ENCODE measurements at regions not wholly inside any gene's neighbourhood (a gene's known extent, or its start where the extent isn't known, plus 50 kb on each side); places are given as distances from the start of the nearest gene placed in this dataset.
A peak's percentile ranks its signal among the peaks of the same experiment; 100 is the strongest.

DNA sequence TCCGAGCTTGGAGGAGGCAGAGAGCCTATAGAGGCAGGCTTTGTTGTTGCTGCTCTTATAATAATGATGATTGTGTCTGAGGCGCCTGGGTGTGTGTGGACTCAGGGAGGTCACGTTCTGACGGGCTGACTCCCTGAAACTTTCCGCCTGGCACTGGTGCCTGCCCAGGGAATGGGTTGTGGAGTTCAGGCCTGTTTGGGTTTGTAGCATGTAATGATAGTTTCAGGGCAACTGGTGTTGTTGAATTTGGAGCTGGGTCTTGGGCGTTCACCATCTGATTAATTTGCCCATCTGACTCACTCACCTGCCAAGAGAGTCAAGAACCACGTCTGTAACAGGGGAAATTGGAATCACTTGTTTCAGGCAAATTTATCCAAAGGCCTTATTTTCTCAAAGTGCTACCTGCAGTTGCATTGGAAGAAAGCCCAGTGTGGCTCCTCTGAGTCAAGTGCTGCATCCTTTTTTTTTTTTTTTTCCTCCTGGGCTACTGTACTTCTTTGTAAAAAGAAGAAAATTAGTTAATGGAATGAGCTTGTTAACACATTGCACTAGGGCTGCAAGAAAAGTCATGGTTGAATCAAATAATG, 386.5 kb downstream of the GADD45G start:
- DNase-seq = no peak
- Mint-ChIP-seq H3K36me3 (ENCODE audit: low read depth) (no peaks in the 10 kb centered on the region), H3K4me1 (peaks cover 3% of the 10 kb centered on the region), H3K27me3 (peaks cover 40% of the 10 kb centered on the region), H3K4me3 (no peak overlapping the region), H3K27ac (no peak overlapping the region)
- no peaks in the 10 kb centered on the region for H3K9me3 ChIP-seq (ENCODE audit: control insufficient read depth, low read length, poor library complexity, severe bottlenecking)
- ATAC-seq = no peak

- no peaks in the 10 kb centered on the region for H3K9me3 ChIP-seq (ENCODE audit: control insufficient read depth, low read length, poor library complexity, severe bottlenecking)
- Mint-ChIP-seq H3K4me1 (no peaks in the 10 kb centered on the region), H3K27ac (no peak overlapping the region), H3K4me3 (no peak overlapping the region), H3K27me3 (peaks cover 32% of the 10 kb centered on the region), H3K36me3 (ENCODE audit: low read depth) (no peaks in the 10 kb centered on the region)
- DNase-seq (no peak), ATAC-seq (no peak)
These were observed 387.8 kb downstream of the GADD45G start for GRCh38 chr9:89992326-89993198.

DNA sequence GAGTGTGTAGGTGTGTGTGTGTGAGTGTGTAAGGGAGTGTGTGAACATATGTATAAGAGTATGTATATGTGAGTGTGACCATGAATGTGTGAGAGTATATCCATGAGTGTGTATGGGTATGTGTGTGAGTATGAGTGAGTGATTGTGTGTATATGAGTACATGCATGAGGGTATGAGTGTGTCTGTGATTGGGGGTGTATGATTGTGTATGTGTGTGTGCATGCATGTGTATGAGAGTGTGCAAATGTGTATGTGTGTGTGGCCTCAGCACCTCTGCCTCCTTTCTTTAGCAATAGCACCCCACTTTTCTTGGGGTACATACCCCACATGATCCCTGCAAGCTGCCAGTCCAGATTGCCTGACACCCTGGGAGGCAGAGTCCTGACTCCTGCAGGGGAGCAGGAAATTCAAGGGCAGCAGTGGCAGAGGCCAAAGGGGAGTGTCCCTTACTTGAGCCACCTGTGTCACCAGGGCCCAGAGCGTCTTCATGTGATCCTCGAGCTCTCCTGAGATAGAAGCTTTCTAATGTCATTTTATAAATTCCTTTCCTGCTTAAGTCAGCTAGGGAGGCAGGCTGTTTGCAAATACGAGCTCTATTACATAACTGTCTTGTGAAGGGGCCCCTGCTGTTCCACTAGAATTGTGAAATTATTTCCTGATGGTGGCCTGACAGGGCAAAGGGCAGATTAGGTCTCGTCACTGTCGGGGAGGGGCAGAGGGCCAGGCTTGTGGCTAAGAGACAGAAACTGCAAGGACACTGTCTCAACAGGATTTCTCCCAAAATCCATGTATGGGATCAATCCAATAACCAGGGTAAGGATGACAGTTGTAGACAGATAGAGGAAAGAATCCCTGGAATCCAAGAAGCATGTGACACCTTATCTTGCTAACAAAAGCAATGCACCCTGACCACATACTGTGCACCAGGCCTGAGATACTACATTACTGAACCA, 389.1 kb downstream of the GADD45G start:
- no peak for ATAC-seq
- no peak overlapping the region for H3K27ac Mint-ChIP-seq
- H3K4me1 Mint-ChIP-seq = peaks cover 3% of the 10 kb centered on the region

DNA sequence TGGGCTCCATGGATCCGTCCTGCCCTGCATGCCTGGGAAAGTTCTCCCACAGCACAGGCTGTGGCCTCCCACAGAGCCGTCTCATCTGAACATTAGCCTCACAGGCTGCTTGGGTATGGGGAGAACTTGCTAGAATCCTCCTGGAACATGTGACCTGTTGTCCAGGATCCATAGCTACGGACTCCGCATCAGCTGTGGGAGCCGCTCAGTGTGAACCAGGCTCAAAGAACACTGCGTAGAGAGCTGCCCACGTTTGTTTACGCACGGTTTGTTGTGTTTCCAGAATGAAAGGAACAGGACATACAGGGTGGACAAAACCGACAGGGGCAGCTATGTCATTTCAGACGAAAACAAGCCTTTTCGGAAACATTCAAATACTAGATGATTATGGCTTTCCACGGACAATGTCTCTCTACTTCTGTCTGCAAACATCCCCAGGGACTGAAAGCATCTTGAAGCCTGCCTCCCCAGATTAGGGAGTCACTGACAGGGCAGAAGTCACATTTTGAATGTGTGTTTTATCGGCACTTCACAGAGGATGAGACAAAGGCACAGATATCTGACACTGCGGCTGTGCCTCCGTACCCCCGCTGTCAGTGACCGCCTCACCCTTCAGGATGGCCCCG, 390.3 kb downstream of the GADD45G start:
- ATAC-seq = no peak
- Mint-ChIP-seq H3K27me3 (peaks cover 29% of the 10 kb centered on the region), H3K4me1 (peaks cover 7% of the 10 kb centered on the region), H3K27ac (no peak overlapping the region), H3K4me3 (no peak overlapping the region), H3K36me3 (ENCODE audit: low read depth) (no peaks in the 10 kb centered on the region)
- no peaks in the 10 kb centered on the region for H3K9me3 ChIP-seq (ENCODE audit: control insufficient read depth, low read length, poor library complexity, severe bottlenecking)
- DNase-seq = no peak

More for the DNA sequence above, 389.1 kb downstream of the GADD45G start:
- H3K4me3 Mint-ChIP-seq = no peak overlapping the region
- H3K36me3 Mint-ChIP-seq (ENCODE audit: low read depth) = no peaks in the 10 kb centered on the region
- H3K9me3 ChIP-seq (ENCODE audit: control insufficient read depth, low read length, poor library complexity, severe bottlenecking) = no peaks in the 10 kb centered on the region
- DNase-seq = no peak
- peaks cover 29% of the 10 kb centered on the region for H3K27me3 Mint-ChIP-seq

- no peak overlapping the region for H3K4me3 Mint-ChIP-seq
- H3K36me3 Mint-ChIP-seq (ENCODE audit: low read depth) = no peaks in the 10 kb centered on the region
- no peak for ATAC-seq
- DNase-seq = no peak
- H3K27me3 Mint-ChIP-seq = peaks cover 24% of the 10 kb centered on the region
- H3K27ac Mint-ChIP-seq = no peak overlapping the region
- H3K4me1 Mint-ChIP-seq = peaks cover 12% of the 10 kb centered on the region
- H3K9me3 ChIP-seq (ENCODE audit: control insufficient read depth, low read length, poor library complexity, severe bottlenecking) = no peaks in the 10 kb centered on the region
These were observed 391.3 kb downstream of the GADD45G start for GRCh38 chr9:89996116-89996515.

DNA sequence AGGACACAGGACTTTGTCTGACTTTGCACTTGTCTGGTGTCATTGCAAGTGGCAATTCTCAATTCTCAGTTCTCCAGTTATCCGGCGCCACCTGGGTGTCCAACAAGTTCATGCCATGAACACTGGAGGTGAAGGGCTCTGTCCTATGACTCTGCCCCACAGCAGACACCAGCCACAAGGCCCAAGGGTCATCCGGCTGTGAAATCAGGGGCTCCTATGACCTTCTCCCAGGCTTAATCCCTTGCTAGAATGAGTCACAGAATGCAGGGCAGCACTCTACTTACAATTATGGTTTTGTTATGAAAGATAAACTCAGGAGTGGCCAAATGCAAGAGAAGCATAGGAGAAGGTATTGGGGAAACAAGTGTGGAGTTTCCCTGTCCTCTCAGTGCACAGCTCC, 392.0 kb downstream of the GADD45G start:
- Mint-ChIP-seq H3K27ac (no peak overlapping the region), H3K4me3 (no peak overlapping the region), H3K27me3 (peaks cover 18% of the 10 kb centered on the region), H3K36me3 (ENCODE audit: low read depth) (no peaks in the 10 kb centered on the region), H3K4me1 (peaks cover 12% of the 10 kb centered on the region)
- DNase-seq = no peak
- no peaks in the 10 kb centered on the region for H3K9me3 ChIP-seq (ENCODE audit: control insufficient read depth, low read length, poor library complexity, severe bottlenecking)
- ATAC-seq = no peak

DNA sequence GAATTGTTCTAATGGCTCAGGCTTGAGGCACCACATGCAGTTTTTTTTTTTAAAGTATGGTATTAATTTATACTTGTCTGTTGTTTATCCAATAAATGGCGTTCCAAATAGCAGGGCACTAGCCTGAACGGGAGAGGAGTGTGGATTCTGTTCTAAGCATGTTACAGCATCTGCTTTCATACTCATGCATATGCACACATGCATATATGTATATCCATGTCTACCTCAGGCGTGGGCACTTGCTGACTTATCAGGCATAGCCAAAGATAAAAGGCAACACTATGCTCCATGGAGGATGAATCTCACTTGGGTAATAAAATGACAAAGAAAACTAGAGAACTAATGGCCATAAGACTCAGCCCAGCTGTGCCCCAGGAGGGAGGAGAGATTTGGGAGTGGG, 393.8 kb downstream of the GADD45G start:
- Mint-ChIP-seq H3K4me1 (peaks cover 15% of the 10 kb centered on the region), H3K27me3 (peaks cover 15% of the 10 kb centered on the region), H3K36me3 (ENCODE audit: low read depth) (no peaks in the 10 kb centered on the region), H3K4me3 (no peak overlapping the region), H3K27ac (peak overlapping the region; percentile 54)
- H3K9me3 ChIP-seq (ENCODE audit: control insufficient read depth, low read length, poor library complexity, severe bottlenecking) = no peaks in the 10 kb centered on the region
- ATAC-seq (no peak), DNase-seq (no peak)

DNA sequence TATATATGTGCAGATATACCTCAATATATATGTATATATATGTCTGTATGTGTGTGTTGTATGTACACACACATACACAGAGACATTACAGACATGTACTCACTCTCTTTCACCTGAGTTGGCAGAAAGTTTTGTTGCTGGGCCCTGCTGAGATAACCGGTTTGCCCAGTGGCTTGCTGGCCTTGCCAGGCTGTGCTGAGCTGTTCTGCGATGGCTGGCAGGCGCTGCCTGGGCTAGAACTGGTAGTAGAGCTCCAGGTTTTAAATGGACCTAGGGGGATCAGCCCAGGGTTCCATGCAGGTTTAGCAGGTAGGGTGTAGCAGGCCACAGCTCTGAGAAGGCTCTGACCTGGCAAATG, 394.3 kb downstream of the GADD45G start:
- Mint-ChIP-seq H3K27me3 (peaks cover 20% of the 10 kb centered on the region), H3K36me3 (ENCODE audit: low read depth) (no peaks in the 10 kb centered on the region), H3K27ac (peak overlapping the region; percentile 54), H3K4me3 (no peak overlapping the region), H3K4me1 (peaks cover 15% of the 10 kb centered on the region)
- no peak for DNase-seq
- no peaks in the 10 kb centered on the region for H3K9me3 ChIP-seq (ENCODE audit: control insufficient read depth, low read length, poor library complexity, severe bottlenecking)
- ATAC-seq = peak; percentile 14

DNA sequence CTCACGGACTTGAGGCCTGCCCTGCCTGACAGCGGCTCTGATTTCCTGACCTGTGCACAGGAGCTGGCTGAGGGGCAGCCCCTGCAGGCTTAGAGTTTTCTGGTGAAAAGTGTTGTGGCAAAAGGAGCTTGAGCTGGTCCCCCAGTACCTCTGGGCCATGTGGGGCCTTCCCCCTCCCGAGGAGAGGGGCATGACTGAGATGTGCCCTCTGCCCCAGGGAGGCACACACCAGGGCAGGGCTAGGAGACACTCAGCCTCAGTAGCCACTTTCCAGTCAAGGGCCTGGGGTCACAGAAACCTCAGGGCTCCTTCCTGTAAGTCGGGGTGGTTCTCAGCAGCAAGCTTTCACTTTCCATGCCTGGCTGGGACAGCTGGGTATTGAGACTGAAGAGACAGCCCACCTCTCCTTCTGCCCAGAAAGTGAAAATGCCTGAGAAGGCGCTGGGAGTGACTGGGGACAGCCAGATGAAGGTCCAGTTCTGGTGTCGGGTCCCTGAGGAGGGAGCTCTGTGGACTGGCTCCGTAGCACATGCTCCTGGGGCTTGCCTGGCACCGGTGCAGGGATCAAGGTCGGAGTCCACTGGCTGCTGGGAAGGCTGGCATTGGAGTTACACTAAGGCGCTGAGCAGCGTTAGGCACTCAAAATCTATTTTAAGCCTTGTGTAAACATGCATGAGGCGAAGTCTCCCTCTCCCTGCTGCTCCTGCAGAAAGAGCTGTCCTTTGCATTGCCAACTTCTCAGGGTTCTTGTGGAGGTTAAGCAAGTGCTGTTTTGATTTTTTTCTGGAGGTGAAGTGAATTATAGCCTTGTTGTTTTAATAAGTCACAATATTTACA, 394.9 kb downstream of the GADD45G start:
- Mint-ChIP-seq H3K4me1 (peaks cover 15% of the 10 kb centered on the region), H3K4me3 (peak overlapping the region; percentile 69), H3K27ac (peak overlapping the region; percentile 54), H3K36me3 (ENCODE audit: low read depth) (no peaks in the 10 kb centered on the region), H3K27me3 (peaks cover 21% of the 10 kb centered on the region)
- DNase-seq (peak in 1 of 3 donors; percentile 7), ATAC-seq (peak; percentile 68)
- no peaks in the 10 kb centered on the region for H3K9me3 ChIP-seq (ENCODE audit: control insufficient read depth, low read length, poor library complexity, severe bottlenecking)

GRCh38 chr9:90000925-90001324, 396.1 kb downstream of the GADD45G start:
- Mint-ChIP-seq H3K4me1 (peaks cover 15% of the 10 kb centered on the region), H3K27ac (peak overlapping the region; percentile 54), H3K27me3 (peaks cover 15% of the 10 kb centered on the region), H3K36me3 (ENCODE audit: low read depth) (no peaks in the 10 kb centered on the region), H3K4me3 (peak overlapping the region; percentile 15)
- ATAC-seq (no peak), DNase-seq (no peak)
- no peaks in the 10 kb centered on the region for H3K9me3 ChIP-seq (ENCODE audit: control insufficient read depth, low read length, poor library complexity, severe bottlenecking)

- no peaks in the 10 kb centered on the region for H3K9me3 ChIP-seq (ENCODE audit: control insufficient read depth, low read length, poor library complexity, severe bottlenecking)
- H3K4me1 Mint-ChIP-seq = peaks cover 15% of the 10 kb centered on the region
- H3K36me3 Mint-ChIP-seq (ENCODE audit: low read depth) = no peaks in the 10 kb centered on the region
- H3K27ac Mint-ChIP-seq = no peak overlapping the region
- H3K27me3 Mint-ChIP-seq = peaks cover 8% of the 10 kb centered on the region
- ATAC-seq (no peak), DNase-seq (no peak)
- no peak overlapping the region for H3K4me3 Mint-ChIP-seq
These were observed 396.9 kb downstream of the GADD45G start for GRCh38 chr9:90001747-90002146.
